OCI-M1 (cell line): ENCODE measurements at regions not wholly inside any gene's neighbourhood (a gene's known extent, or its start where the extent isn't known, plus 50 kb on each side); places are given as distances from the start of the nearest gene placed in this dataset.
"Not testable (repeated sequence)": the region's sequence is repeated elsewhere in the genome, so short reads cannot be mapped to it uniquely, and the experiment has no call there.

Source experiments
- DNase-seq: peaks from one replicate; lab custom pipeline; 2025; lab: John Stamatoyannopoulos, UW

DNA sequence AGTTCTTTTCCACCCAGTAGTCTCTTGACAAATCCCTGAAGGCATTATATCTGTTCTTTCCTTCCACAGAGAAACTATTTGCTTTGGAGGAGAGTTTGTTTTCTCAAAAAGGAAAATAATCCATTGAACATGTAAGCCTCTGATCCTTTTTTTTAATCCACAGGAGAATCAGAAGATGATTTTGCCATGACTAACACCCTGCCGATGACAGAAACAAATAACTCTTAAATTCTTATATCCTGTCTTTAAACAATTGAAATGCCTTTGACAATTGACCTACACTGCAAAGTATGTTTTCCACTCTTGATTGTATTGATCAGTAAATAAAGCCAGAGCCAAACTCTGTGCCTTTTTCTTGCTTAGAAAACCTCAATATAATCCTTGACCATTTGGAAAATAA is 666.4 kb upstream of the CTNND2 start:
- DNase-seq = no peak

DNA sequence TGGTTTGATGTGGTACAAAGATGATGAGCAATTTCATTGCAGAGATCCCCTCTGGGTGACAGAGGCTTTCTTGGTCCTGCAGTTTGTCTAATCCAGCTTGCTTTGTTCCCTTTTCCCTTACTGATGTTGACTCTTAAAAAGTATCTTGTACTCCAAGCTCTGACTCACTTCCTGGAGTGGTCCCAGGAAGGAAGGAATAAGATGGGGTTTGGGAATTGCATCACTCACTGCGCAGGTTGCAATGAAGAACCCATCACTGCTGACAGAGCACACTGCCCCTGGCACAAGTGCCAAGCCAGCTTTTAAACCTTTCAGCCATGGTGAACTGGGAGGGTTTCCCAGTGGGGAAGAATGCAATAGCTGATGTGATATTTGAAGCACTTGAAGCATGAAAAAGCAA is 662.2 kb upstream of the CTNND2 start:
- DNase-seq = no peak

DNA sequence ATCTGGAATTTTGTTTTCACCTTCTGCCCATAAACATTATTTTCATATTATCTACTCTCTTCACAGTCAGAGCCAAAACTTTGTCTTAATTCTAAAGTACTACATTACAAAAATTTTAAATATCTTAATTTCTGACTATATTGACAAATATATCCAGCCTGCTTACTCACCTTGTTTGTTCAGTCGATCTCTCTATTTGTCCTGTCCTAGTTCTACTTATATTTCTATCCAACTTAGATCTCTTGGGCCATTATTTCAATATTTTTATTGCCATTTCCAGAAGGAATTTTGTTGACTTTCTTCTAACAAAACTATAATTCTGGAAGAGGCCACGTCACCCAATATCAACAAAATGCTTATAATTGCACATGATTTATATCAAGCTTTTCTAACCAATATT is 652.8 kb upstream of the CTNND2 start:
- DNase-seq = no peak

DNA sequence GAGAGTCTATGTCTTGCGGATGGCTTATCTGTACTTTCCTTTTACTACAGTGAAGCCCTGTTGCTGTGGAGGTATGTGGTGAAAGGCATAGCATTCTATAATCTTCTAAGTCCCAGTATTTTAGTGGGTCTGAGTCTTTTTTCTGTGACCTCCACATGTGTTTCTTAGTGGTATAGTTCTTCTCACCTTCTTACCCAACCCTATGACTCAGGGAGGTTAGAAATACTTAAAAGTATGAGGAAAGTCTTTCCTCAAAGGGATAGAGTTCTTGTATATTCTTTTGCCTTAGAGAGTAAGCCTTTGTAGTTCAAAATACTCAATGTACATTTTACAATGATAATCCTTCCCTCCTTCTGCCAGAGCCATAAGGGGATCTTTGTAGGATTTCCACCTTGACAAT is 621.9 kb upstream of the CTNND2 start:
- DNase-seq = no peak

DNA sequence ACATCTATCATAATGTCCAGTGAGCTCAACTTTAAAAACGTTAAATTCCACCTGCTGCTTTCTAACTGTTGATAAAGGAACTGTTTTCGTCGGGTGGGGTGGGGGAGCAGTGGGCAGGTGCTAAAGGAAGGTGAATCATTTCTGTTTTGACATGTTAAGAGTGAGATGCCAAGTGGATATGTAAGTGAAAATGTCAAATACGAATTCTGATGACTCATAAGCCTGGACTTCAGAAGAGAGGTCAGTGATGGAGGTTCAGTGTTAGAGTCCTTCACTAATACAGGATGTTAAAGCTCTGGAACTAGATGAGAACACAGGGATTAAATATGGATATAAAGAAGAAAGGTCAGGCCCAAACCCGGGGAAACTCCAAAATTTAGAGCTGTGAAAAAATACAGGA is 617.9 kb upstream of the CTNND2 start:
- DNase-seq = no peak

DNA sequence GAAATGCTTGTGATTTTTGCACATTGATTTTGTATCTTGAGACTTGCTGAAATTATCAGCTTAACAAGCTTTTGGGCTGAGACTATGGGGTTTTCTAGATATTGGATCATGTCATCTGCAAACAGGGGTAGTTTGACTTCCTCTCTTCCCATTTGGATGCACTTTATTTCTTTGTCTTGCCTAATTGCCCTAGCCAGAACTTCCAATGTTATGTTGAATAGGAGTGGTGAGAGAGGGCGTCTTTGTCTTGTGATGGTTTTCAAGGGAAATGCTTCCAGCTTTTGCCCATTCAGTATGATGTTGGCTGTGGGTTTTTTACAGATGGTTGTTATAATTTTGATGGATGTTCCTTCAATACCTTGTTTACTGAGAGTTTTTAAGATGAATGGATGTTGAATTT is 600.7 kb upstream of the CTNND2 start:
- DNase-seq = not testable (repeated sequence)

DNA sequence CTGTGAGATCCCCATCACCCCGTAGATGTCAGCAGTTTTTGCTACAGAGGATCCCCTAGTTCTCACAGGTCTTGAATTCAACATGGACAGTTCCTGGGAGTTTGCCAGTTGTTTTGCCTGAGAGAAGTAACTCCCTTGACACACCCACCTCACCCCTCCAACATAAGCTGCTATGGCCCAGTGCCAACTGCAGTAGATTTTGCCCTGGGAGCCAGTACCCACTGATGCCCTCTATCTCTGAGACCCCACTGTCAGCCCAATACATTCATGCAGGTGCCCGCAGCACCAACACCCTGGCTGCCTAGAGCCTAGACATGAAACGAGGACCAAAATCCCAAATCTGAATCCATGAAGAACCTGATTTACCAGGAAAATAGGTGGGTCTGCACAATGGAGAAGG is 583.9 kb upstream of the CTNND2 start:
- DNase-seq = no peak

DNA sequence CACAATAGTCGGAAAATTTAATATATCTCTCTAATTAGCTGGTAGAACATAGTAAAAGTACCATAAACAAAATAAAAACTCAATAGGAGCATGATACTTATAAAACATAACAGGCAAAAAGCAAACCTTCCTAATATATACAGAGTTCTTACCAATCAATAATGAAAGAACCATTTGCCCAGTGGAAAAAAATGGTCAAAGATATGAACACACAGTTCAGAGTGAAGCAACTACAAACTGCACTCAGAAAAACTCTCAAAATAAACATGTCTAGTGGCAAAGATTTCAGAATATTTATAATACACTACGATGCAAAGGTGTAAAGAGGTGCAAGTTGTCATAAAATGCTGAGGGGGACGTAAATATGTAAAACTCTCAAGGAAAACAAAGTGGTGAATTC is 576.2 kb upstream of the CTNND2 start:
- no peak for DNase-seq

DNA sequence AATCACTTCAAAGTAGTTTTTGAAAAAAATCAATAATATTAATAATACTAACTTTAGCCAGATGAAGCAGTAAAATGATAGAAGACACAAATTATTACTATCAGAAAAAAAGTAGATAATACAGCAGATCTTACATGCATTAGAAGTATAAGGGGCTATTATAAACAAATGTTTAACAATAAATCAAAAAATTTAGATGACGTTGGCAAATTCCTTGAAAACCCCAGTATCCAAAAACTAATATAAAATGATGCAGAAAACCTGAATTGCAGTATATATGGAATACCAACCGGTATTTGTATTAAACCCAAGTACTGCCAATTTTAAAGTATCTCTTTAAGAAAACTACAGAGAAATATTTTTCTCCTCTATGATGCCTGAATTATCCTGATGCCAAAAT is 573.3 kb upstream of the CTNND2 start:
- DNase-seq = no peak

DNA sequence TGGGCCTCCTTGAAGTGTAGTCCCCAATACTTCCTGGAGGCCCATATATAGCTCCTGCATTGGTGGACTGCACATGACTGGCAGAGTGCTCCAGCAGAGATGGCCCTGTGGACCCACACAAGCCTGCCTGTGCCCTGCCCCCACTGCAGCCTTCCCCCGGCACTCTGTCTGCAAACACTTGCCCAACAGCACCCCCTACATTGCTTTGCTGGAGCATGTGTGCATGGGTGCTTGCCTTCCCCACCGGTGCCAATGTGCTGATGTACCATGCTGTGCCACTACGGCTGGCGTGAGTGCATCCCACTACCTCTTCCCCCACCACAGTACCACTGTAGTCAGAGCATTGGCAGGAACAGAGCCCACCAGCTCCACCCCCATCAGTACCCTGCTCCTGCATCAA is 563.6 kb upstream of the CTNND2 start:
- DNase-seq = no peak

DNA sequence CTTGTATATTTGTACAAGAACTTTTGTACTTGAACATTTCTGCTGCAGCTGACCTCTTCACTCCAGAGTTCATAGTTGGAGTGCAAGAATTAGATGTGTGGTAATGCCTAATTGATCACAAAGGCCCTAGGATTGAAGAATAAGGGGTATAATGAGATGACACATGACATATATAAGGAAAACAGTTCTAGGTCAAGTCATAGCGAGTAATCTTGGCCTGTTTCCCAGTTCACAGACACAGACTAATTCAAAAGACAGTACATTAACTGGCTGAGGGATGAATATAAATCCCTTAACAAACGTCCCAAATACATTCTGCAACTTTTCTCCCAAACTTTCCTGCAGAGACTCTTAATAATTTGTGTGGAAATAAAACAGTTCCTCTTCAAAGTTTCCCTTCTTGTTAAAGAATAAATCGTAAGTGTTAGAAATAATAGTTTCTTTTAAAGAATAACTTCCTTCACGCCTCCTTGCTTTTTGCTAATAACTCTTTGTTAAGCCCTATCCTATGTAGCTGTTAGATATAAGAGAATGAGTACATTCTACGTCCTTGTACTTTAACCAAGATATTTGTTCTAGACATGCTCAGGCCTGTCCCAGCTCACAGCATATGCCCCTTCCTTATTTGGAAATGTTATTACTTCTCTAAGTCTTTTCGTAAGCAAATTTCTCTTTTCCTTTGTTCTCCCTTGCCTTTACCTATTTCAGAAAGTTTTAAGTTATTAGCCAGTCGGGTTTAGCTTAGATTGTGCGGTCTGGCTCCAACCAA is 556.4 kb upstream of the CTNND2 start:
- DNase-seq = no peak

DNA sequence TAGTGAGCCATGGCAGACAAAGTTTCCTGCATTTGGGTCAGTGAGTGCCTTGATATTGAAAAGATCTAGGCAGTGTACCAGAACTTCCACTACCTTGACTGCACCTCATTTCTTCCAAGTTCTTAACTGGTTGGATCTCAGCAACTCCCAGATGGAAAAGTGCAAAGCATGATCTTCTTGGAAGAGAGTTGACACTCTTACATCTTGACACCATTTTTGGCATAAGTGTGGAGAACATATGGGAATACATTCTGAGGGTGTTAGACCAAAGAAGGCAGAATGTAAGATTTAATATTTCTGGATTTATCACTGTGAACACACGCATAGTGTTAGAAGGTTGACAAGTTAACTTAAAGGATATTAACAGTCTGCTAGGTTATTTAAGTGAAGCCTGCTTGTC is 555.1 kb upstream of the CTNND2 start:
- no peak for DNase-seq

DNA sequence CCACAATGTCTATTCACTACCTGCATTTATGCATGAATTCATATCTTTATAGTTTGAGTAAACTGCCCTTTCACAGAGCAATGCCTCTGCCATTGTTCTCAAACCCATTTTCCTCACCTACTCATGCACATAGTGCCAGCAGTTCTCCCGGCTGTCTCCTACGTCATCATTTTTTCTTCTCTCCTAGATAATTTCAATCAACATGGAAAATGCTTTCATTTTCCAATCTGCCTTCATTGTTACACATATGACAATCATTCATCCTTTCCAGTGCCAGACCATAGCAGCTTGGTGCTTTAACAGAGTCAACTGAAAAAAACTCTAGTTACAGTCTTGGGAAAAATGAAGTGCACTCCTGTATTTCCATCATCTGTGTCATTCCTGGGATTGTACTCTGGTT is 514.8 kb upstream of the CTNND2 start:
- DNase-seq = no peak

DNA sequence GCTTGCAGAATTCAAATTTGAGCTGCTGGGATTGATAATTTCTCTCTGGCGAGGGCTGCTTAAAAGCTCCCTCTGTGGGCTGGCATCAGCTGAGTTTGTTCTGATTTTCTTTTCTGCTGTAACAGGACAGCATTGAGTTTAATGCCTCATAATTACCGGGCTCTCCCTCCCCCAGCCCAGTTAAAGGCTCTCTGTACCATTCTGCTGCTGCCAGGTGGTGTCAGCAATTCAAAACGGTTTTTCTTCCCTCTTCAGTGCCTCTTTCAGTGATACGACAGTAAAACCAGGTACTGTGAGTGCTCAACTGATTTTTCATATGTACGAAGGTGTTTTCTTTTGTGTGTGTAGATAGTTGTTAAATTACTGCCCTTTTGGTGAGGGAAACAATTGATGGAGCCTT is 509.3 kb upstream of the CTNND2 start:
- DNase-seq = no peak

DNA sequence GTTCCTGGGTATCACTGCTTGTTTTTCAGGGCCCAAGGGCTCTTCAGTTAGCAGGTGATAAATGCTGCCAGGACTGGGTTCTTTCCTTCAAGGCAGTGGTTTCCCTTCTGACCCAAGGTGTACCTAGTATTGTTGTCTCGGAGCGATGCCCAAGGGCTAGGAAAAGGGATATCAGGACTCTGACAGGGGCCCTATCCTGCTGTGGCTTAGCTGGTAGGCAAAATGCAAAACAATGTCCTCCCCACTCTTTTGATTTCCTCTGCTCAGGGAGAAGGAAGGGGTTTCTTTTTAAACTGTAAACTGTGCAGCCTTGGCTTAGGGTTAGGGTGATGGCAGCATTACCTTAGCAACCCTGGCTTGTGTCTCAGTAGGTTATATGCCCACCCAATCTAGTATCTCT is 508.8 kb upstream of the CTNND2 start:
- DNase-seq = no peak

DNA sequence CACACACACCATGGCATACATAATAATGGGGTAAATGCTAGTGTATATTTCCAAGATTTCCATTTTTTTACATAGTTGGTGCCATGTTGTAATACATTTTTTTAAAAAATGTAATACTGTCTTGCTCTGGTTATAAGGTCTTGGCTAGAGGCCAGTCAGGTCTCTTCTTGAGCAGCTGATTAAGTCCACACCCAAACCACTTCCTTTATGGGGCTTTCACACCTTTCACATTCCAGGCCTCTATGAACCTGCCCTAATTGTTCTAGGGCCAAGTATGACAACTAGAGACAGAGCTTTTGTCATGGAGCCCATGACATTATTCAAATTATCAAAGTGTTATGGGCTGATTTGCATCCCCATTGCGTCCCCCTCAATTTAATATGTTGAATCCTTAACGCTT is 495.6 kb upstream of the CTNND2 start:
- peak; percentile 6 for DNase-seq

DNA sequence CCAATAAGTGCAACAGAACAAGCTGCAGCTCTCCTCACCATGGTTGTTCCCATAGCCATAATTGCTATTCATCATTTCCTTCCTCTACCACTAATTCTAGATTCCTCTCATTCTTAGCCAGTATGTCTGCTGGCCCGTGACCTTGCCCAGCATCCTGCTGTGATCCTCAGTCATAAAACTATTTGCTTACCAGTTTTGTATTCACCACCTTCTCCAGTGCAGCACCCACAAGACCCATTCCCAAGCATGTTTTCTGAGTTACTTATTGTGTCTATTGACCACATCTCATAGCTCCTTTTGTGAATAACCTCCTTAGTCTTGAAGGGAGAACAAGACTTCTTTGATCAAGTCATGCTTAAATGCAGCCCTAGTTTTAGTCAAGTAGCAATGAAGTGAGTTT is 488.0 kb upstream of the CTNND2 start:
- no peak for DNase-seq

DNA sequence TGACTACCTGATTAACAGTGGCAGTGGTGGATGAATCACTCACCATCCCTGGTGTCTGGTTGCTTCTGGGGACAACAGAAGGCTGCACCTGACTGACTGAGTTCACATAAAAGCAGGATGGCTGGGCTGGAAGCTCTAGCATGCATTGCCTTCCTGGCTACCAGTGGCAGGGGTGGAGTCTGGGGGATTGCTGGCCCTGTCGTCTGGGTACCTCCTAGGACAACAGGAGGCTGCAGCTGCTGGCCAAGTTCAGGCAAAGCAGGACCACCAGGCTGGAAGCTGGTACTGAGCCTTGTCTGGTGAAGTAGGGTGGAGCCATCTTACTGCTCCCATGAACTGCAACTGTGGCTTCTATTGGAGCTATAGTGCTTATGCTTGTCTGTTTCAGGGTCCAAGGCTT is 480.8 kb upstream of the CTNND2 start:
- DNase-seq = no peak

DNA sequence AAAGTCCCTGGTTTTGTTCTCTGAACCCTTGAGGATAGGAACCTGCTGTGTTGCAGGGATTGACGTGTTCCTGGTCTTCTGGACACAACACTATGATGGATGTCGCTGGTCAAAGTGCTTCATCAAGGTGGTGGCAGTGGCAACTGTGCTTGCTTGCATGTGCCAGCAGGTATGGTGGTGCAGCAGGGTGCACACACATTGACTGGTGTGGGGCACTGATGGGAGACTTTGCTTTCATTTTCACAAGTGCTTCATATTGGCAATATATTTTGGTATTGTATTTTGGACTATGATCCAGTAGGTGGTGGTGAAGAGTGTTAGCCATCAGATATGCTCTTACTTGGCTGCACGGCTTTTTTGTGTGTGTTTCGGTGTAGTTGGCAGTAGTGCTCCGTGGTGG is 479.8 kb upstream of the CTNND2 start:
- DNase-seq = peak; percentile 13

DNA sequence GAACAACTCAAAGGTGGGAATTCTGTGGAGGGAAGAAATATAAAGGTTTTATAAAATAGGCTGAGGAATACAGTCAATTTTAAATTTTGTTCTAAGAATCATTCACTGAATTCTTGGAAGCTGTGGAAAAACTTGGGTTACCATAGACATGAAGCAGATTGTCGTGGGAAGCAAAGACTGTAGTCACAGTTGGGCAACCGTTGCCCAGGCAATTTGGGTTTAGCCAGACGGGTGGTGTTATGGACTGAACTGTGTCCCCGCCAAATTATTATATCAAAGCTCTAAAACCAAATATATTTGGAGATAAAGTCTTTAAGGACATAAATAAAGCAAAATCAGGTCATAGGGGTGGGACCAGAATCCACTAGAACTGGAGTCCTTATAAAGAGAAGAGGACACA is 463.7 kb upstream of the CTNND2 start:
- no peak for DNase-seq

DNA sequence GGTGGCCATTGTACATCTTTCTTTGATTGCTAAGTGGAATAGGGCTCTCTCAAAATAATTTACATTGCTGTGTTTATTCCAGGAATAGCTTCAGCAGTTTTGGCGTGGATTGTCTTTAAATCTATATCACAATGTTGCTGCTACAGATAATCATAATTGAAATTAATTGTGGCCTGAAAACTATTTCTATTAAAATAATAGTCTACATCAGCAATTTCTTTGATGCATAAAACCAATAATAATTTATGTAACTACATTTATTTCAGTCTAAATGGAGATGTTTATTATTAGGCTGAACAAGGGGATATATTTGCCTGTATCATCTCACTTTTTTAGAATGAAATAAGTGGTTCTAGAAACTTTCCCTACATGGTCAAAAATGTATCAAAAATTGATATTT is 456.0 kb upstream of the CTNND2 start:
- no peak for DNase-seq

DNA sequence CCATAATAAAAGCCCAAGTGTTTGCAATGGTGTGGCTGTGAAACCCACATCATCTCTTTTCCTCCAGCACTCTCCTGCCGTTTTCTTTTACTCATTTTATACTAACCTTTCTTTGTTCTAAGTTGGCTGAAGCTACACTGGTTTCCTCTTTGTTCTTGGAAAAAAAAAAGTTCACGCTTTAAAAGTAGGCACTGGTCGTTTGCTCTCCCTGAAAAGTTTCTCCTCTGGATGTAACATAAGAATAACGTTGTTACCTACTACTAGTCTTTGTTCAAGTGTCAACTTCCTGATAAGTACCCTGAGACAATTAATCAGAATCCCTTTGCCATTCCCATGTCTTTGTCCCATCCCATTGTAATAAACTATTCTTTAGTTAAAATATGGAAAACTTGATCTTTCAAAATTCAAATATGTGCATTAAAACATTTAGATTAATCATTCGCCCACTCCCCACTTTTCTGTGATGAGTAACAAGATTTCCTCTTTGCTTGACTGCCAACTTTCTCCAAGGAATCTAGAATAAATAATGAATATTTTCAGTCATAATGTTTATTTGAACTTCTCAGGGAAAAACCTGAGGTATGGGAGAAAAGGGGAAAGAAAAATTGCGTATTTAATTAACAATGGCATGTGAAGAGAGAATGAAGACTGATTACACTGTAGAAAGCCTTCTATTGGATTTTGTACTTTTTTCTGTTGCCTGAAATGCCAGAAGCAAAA is 454.3 kb upstream of the CTNND2 start:
- DNase-seq = no peak

DNA sequence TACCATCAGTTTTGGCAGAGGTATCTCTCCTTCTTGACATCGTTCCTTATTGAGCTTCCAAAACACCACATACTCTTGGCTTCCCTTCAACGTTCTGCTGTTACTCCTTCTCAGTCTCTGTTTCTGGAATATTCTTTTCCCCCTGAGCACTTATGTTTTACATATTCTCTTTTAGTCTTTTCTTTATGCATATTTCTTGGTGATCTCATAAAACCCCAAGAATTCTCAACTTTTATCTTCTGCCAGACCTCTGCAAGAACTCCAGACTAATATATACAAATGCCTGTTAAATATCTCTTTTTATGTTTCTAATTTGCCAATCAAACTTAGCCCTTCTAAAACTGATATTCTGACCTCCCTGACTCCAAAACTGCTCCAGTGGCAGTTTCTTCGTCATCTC is 453.4 kb upstream of the CTNND2 start:
- DNase-seq = no peak

DNA sequence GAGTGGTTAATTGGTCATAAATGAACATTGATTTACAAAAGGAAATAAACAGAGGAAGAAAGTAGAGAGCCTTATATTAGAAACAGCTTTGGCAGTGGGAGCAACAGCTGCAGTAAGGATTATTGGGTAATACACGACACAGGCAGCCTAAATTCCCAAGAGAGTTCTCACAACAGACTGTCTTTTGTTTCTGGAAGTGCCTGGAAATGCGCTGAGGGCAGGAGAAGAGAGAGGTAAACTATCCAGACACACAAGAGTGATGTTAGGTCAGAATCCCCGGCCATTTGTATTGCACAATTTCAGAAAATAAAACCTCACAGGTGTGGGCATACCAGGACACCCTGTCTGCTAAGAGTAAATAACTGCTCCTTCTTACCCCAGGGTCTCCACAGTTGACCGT is 450.4 kb upstream of the CTNND2 start:
- no peak for DNase-seq
